CD14-positive monocyte (primary cell): ENCODE measurements at regions not wholly inside any gene's neighbourhood (a gene's known extent, or its start where the extent isn't known, plus 50 kb on each side); places are given as distances from the start of the nearest gene placed in this dataset.

Source experiments
- DNase-seq, 3 donors: peaks; one replicate each; pipeline ENCODE4 v3.0.0-alpha.2; 2011 to 2022
- H2AFZ ChIP-seq: 2 replicates; pipeline ENCODE4 v1.6.0; 2012; ENCODE audit warnings: mild to moderate bottlenecking, low read depth, low read length, inconsistent platforms; ENCODE audit not compliant: insufficient read depth, poor library complexity, severe bottlenecking
- H3K27ac ChIP-seq, 2 donors: 1 replicate in 1 of 2; 2 replicates in 1 of 2; pipeline ENCODE4 v1.5.1; 2012 to 2013; ENCODE audit warnings: low read length in 2 of 2, control low read depth in 1 of 2, inconsistent platforms in 1 of 2, low read depth in 1 of 2, mild to moderate bottlenecking in 1 of 2
- H3K27me3 ChIP-seq, 2 donors: one replicate each; pipeline versions ENCODE4 v1.6.0 to v1.6.1; 2011 to 2013; ENCODE audit warnings: low read length in 2 of 2; ENCODE audit not compliant: control insufficient read depth in 2 of 2, insufficient read depth in 2 of 2
- H3K36me3 ChIP-seq, 2 donors: replicated peaks in 1 of 2; 1 replicate in 1 of 2; 2 replicates in 1 of 2; pipeline versions ENCODE4 v1.5.1 to v1.6.1; 2012 to 2013; ENCODE audit warnings: low read length in 2 of 2, control low read depth in 1 of 2, inconsistent platforms in 1 of 2, mild to moderate bottlenecking in 1 of 2; ENCODE audit not compliant: insufficient read depth in 2 of 2, control insufficient read depth in 1 of 2
- H3K4me1 ChIP-seq, 2 donors: 1 replicate in 1 of 2; 2 replicates in 1 of 2; pipeline versions ENCODE4 v1.5.1 to v1.6.1; 2012 to 2013; ENCODE audit warnings: low read length in 2 of 2, control low read depth in 1 of 2, inconsistent platforms in 1 of 2, mild to moderate bottlenecking in 1 of 2, moderate library complexity in 1 of 2; ENCODE audit not compliant: insufficient read depth in 2 of 2, control insufficient read depth in 1 of 2
- H3K4me2 ChIP-seq: replicated peaks from 2 replicates; pipeline ENCODE3; 2012; ENCODE audit warnings: low read length, moderate library complexity, mild to moderate bottlenecking; ENCODE audit not compliant: poor library complexity, severe bottlenecking; ENCODE audit errors: extremely low read depth
- H3K4me3 ChIP-seq, 3 experiments: fragments of 200-600 bp in 1 of 3; sonication (generic) in 1 of 3; replicated peaks in 1 of 3; 1 replicate in 2 of 3; 2 replicates in 1 of 3; pipeline ENCODE4 v1.5.1; 2011 to 2013; ENCODE audit warnings: low read length in 3 of 3, mild to moderate bottlenecking in 3 of 3, control low read depth in 2 of 3, low read depth in 2 of 3, inconsistent platforms in 1 of 3, moderate library complexity in 1 of 3
- H3K79me2 ChIP-seq: 2 replicates; pipeline ENCODE4 v1.6.0; 2012; ENCODE audit warnings: mild to moderate bottlenecking, control low read depth, inconsistent platforms, low read length, moderate library complexity; ENCODE audit not compliant: insufficient read depth
- H3K9ac ChIP-seq: 2 replicates; pipeline ENCODE4 v1.6.0; 2017; ENCODE audit warnings: low read length, mild to moderate bottlenecking; ENCODE audit not compliant: insufficient read depth, poor library complexity, severe bottlenecking
- H3K9me3 ChIP-seq, 2 donors: replicated peaks in 1 of 2; 1 replicate in 1 of 2; 2 replicates in 1 of 2; pipeline versions ENCODE4 v1.5.1 to v1.6.1; 2012 to 2013; ENCODE audit warnings: low read length in 2 of 2, control low read depth in 1 of 2; ENCODE audit not compliant: control insufficient read depth in 1 of 2, insufficient read depth in 1 of 2
- H4K20me1 ChIP-seq: 2 replicates; pipeline ENCODE4 v1.6.0; 2012; ENCODE audit warnings: mild to moderate bottlenecking, low read length, control low read depth, moderate library complexity; ENCODE audit not compliant: insufficient read depth
- H3K27ac Mint-ChIP-seq, 7 donors: one replicate each; pipeline ENCODE4 v1.8.0; 2020; ENCODE audit warnings: mild to moderate bottlenecking in 7 of 7, mixed read lengths in 7 of 7, moderate library complexity in 6 of 7, inconsistent platforms in 2 of 7
- H3K27me3 Mint-ChIP-seq, 3 donors: one replicate each; pipeline ENCODE4 v1.8.0; 2021 to 2022; ENCODE audit warnings: low read depth in 3 of 3, mild to moderate bottlenecking in 3 of 3, mixed read lengths in 3 of 3, moderate library complexity in 3 of 3, inconsistent platforms in 1 of 3
- H3K36me3 Mint-ChIP-seq, 2 donors: one replicate each; pipeline ENCODE4 v1.8.0; 2020; ENCODE audit warnings: mixed read lengths in 2 of 2, inconsistent platforms in 1 of 2, mild to moderate bottlenecking in 1 of 2
- H3K4me1 Mint-ChIP-seq: one replicate; pipeline ENCODE4 v1.8.0; 2020; ENCODE audit warnings: mild to moderate bottlenecking, mixed read lengths
- H3K4me3 Mint-ChIP-seq, 2 donors: one replicate each; pipeline ENCODE4 v1.8.0; 2020; ENCODE audit warnings: mild to moderate bottlenecking in 2 of 2, mixed read lengths in 2 of 2, moderate library complexity in 1 of 2
- H3K9me3 Mint-ChIP-seq, 7 donors: one replicate each; pipeline ENCODE4 v1.8.0; 2020 to 2022; ENCODE audit warnings: mixed read lengths in 7 of 7, mild to moderate bottlenecking in 6 of 7, moderate library complexity in 6 of 7, inconsistent platforms in 2 of 7
- WGBS: methylation state at CpG from one replicate; pipeline ENCODE4 v1.1.5; 2013; ENCODE audit warnings: missing lambda C conversion rate; ENCODE audit not compliant: insufficient coverage; 5-methylcytosine and 5-hydroxymethylcytosine counted together
- intact Hi-C, 2 donors: fragments of 100-400 bp; cut with micrococcal nuclease; formaldehyde crosslinking; loops; one replicate each; pipeline versions ENCODE4 v1.15.0 to v1.15.1; 2023
- TF ChIP-seq, protein P1 (sequence below): fragments of 200-600 bp; IDR thresholded peaks from one replicate; pipeline ENCODE4 v1.8.0; 2022; ENCODE audit warnings: antibody characterized with exemption, mild to moderate bottlenecking

DNA sequence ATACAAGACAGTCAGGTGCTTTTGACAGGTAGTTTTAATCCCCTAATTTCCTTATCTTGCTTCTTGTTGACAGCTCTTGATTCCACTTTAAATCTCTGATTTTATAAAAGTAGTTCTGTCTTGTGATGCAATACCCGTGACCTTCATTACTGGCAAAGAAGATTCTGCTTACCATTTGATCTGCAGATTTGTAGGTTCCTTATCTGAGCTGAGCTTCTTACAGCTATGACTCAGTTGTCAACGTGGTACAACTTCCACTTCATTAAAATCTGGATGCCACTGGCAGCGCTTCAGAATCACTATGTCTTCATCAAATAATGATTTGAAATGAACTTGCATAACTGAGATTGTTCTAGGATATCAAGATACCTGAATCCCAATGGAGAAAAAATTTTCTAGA, 543.6 kb upstream of the B3GALT2 start:
- no peak for DNase-seq
- Histone ChIP-seq H3K9me3 (peaks cover 0 to 5% of the 10 kb centered on the region in 2 donors), H3K27me3 (no peaks in the 10 kb centered on the region), H3K36me3 (no peaks in the 10 kb centered on the region), H3K9ac (no peak overlapping the region), H4K20me1 (no peaks in the 10 kb centered on the region), H3K4me3 (no peak overlapping the region), H3K79me2 (no peaks in the 10 kb centered on the region), H3K4me1 (no peaks in the 10 kb centered on the region), H3K4me2 (no peak overlapping the region), H3K27ac (no peak overlapping the region), H2AFZ (no peak overlapping the region)
- Mint-ChIP-seq H3K27ac (no peak overlapping the region), H3K27me3 (no peaks in the 10 kb centered on the region), H3K4me1 (no peaks in the 10 kb centered on the region), H3K9me3 (peaks cover 0 to 3% (median 0%) of the 10 kb centered on the region in 7 donors), H3K4me3 (no peak overlapping the region), H3K36me3 (no peaks in the 10 kb centered on the region)
- no CpG with 5 or more reads among the region's 3 CpGs for WGBS
- TF ChIP-seq, protein P1, sequence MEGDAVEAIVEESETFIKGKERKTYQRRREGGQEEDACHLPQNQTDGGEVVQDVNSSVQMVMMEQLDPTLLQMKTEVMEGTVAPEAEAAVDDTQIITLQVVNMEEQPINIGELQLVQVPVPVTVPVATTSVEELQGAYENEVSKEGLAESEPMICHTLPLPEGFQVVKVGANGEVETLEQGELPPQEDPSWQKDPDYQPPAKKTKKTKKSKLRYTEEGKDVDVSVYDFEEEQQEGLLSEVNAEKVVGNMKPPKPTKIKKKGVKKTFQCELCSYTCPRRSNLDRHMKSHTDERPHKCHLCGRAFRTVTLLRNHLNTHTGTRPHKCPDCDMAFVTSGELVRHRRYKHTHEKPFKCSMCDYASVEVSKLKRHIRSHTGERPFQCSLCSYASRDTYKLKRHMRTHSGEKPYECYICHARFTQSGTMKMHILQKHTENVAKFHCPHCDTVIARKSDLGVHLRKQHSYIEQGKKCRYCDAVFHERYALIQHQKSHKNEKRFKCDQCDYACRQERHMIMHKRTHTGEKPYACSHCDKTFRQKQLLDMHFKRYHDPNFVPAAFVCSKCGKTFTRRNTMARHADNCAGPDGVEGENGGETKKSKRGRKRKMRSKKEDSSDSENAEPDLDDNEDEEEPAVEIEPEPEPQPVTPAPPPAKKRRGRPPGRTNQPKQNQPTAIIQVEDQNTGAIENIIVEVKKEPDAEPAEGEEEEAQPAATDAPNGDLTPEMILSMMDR: no peak
- intact Hi-C loops: no loop called here

DNA sequence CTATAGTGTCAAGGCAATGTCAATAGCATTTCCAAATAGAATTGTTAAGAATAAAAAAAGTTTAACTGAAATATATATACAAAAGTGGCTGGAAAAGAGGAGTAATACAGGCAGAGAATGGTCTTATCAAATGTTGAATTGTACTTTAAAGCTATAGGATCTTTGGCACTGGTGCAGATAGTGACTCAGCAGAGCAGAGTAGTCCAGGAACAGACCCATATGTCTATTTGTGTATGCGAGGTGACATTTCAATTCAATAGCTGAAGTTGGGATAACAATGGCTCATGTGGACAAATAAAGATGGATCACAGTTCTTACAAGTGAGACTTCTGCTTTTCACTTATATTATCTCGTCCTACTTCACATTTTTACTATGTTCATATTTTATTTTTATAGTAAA, 543.0 kb upstream of the B3GALT2 start:
- Histone ChIP-seq H4K20me1 (no peaks in the 10 kb centered on the region), H3K4me1 (no peaks in the 10 kb centered on the region), H3K9me3 (peaks cover 4 to 5% of the 10 kb centered on the region in 2 donors), H3K79me2 (no peaks in the 10 kb centered on the region), H3K36me3 (no peaks in the 10 kb centered on the region), H3K9ac (no peak overlapping the region), H3K27me3 (no peaks in the 10 kb centered on the region), H3K27ac (no peak overlapping the region), H3K4me3 (no peak overlapping the region), H3K4me2 (no peak overlapping the region), H2AFZ (no peak overlapping the region)
- Mint-ChIP-seq H3K4me1 (no peaks in the 10 kb centered on the region), H3K27ac (no peak overlapping the region), H3K36me3 (no peaks in the 10 kb centered on the region), H3K9me3 (peaks cover 0 to 8% (median 0%) of the 10 kb centered on the region in 7 donors), H3K4me3 (no peak overlapping the region), H3K27me3 (no peaks in the 10 kb centered on the region)
- TF ChIP-seq, protein P1: no peak
- intact Hi-C loops: no loop called here
- no CpG with 5 or more reads among the region's 2 CpGs for WGBS
- no peak for DNase-seq
